Activated CD8-positive, alpha-beta memory T cell treated with anti-CD3 and anti-CD28 coated beads for 36 hours (primary cell): ENCODE measurements at regions not wholly inside any gene's neighbourhood (a gene's known extent, or its start where the extent isn't known, plus 50 kb on each side); places are given as distances from the start of the nearest gene placed in this dataset.

Experiments used
- CTCF ChIA-PET: fragments of 350-600 bp; sonication (Branson Sonifier 250); formaldehyde crosslinking; loops from one replicate; lab custom pipeline; 2021; ENCODE audit warnings: antibody characterized with exemption; lab: Charles Lee
- POLR2A ChIA-PET: fragments of 350-600 bp; sonication (Branson Sonifier 250); formaldehyde crosslinking; loops from one replicate; lab custom pipeline; 2021; ENCODE audit warnings: antibody characterized with exemption; lab: Charles Lee

- ChIA-PET CTCF (no interaction called here), POLR2A (no interaction called here)
These were observed 170.4 kb downstream of the ACTL8 start for GRCh38 chr1:17925290-17926237.

GRCh38 chr1:17926906-17927305 lies 171.8 kb downstream of the ACTL8 start:
- POLR2A ChIA-PET = no interaction called here

GRCh38 chr1:17927952-17928351 lies 172.8 kb downstream of the ACTL8 start:
- CTCF ChIA-PET = no interaction called here
- POLR2A ChIA-PET = no interaction called here

More at GRCh38 chr1:17926906-17927305, 171.8 kb downstream of the ACTL8 start:
- CTCF ChIA-PET = no interaction called here

GRCh38 chr1:17929224-17929623 lies 174.1 kb downstream of the ACTL8 start:
- CTCF ChIA-PET = no interaction called here
- POLR2A ChIA-PET = no interaction called here

DNA sequence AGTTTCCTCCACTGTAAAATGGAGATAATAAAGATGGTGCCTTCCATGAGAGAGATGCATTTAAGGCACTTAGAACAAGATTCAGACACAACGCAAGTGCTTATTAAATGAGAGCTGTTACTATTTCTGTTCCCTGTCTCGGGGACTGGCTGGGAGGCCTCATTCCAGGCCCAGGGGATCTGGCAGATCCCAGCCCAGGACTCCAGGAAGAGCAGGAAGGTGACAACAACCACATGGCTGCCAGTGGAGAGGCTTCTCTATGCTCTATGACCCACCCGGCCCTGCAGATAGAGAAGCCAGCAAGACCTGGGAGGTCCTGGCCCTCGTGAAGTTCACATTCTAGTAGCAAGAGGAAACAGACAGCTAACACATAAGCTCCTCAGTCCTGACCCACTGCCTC lies 175.5 kb downstream of the ACTL8 start:
- ChIA-PET CTCF (no interaction called here), POLR2A (no interaction called here)

GRCh38 chr1:17932164-17932563 lies 175.4 kb upstream of the IGSF21 start:
- CTCF ChIA-PET = no interaction called here

GRCh38 chr1:17933501-17933900 lies 174.1 kb upstream of the IGSF21 start:
- CTCF ChIA-PET = no interaction called here

More at GRCh38 chr1:17932164-17932563, 175.4 kb upstream of the IGSF21 start:
- POLR2A ChIA-PET = no interaction called here

GRCh38 chr1:17933971-17934370 lies 173.6 kb upstream of the IGSF21 start:
- POLR2A ChIA-PET = no interaction called here
- CTCF ChIA-PET = no interaction called here

More at GRCh38 chr1:17933501-17933900, 174.1 kb upstream of the IGSF21 start:
- POLR2A ChIA-PET = no interaction called here

DNA sequence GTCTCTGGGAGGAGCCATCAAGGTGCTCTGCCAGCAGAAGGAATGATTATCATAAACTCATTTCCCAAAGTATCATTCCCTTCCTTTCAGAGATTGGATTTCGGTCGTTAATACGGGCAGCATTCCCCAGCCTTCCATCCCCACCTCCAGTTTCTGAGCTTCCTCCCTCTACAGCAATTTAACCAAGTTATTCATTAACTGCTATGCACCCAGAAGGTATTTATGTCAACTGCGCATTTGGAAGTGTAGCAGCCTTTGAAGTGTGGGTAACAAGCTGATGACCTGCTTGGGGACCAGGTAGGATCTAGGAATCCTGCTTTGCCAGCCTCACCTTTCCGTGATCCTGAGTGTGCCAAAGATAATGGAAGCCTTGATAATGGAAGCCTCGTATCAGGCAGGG lies 172.4 kb upstream of the IGSF21 start:
- CTCF ChIA-PET = no interaction called here
- POLR2A ChIA-PET = no interaction called here

- ChIA-PET POLR2A (no interaction called here), CTCF (no interaction called here)
These were observed 166.0 kb upstream of the IGSF21 start for GRCh38 chr1:17941431-17942189.

DNA sequence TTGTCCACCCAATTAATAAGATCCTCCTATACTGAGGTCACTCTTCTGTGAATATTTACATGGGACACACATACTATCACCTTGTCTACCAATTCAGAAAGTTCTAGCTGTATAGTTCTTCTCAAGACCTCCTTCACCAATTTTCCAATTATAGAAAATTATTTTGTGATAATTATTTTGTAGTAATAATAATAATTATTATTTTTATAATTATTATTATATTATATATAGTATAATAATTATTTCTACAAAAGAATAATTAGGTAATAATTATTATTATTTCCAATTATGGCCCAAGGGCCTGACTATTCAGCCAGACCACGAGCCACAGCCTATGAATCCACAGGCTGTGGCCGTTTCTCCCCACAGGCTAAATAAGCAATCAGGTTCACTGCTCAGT lies 164.1 kb upstream of the IGSF21 start:
- POLR2A ChIA-PET = no interaction called here
- CTCF ChIA-PET = no interaction called here

GRCh38 chr1:17944646-17945045 lies 163.0 kb upstream of the IGSF21 start:
- CTCF ChIA-PET = no interaction called here

DNA sequence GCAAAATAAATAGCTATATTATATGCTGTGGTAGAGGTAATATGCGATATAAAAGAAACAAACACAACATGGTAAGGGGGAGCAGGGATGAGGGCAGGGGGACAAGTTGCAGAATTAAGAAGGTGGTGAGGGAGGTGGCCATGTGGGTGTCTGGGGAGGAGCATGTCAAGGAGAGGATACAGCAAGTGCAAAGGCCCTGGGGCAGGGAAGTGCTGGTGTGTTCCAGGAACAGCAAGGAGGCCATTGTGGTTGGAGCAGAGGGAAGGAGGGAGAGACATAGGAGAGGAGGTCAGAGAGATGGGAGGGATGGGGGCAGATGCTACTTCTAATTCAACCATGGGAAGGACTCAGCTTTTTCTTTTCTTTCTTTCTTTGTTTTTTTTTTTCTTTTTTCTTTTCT lies 161.2 kb upstream of the IGSF21 start:
- ChIA-PET POLR2A (interaction anchor here (0.6 kb wide), 1 partner anchor 153 kb away, joined by 3 read pairs; no protein-coding TSS in a partner anchor), CTCF (no interaction called here)

More at GRCh38 chr1:17944646-17945045, 163.0 kb upstream of the IGSF21 start:
- POLR2A ChIA-PET = no interaction called here

- ChIA-PET CTCF (no interaction called here), POLR2A (interaction anchor here (0.6 kb wide), 1 partner anchor 220 kb away, joined by 7 read pairs; no protein-coding TSS in a partner anchor)
These were observed 159.0 kb upstream of the IGSF21 start for GRCh38 chr1:17948594-17948993.

- ChIA-PET CTCF (no interaction called here), POLR2A (no interaction called here)
These were observed 158.1 kb upstream of the IGSF21 start for GRCh38 chr1:17949511-17949910.

- ChIA-PET POLR2A (no interaction called here), CTCF (no interaction called here)
These were observed 156.9 kb upstream of the IGSF21 start for GRCh38 chr1:17950728-17951127.

DNA sequence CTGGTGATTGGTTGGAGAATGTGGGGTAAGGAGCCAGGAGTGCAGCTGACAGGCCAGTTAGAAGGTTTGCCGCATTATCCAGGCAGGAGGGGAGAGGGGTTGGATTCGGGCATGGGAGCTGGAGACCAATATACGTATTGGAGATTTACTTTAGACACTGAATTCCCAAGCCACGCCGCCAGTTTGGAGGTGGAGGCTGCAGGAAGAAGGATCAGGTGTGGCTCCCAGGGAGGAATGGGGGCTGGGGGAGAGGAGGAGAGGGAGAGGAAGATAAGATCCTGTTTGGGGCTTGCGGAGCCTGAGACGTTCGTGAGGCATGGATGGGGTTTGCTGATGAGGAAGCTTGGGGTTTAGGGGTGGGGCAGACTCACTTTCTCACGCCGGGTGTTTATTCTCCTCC lies 155.1 kb upstream of the IGSF21 start:
- POLR2A ChIA-PET = no interaction called here
- CTCF ChIA-PET = no interaction called here

DNA sequence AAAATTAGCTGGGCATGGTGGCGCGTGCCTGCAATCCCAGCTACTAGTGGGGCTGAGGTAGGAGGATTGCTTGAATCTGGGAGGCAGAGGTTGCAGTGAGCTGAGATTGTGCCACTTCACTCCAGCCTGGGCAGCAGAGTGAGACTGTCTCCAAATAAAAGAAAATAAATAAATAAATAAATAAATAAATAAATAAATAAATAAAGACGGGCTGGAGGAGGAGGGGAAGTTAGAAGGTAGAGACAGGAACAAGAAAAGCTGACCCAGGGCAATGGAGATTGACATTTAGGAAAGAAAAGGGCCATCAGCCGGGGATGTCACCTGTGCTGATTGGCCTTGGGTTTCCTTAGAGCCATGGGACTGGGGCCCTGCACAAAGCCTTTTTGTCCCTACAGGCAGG lies 153.7 kb upstream of the IGSF21 start:
- ChIA-PET CTCF (no interaction called here), POLR2A (no interaction called here)

- ChIA-PET POLR2A (no interaction called here), CTCF (no interaction called here)
These were observed 152.0 kb upstream of the IGSF21 start for GRCh38 chr1:17955302-17956285.
